K562 (cell line): ENCODE measurements at regions not wholly inside any gene's neighbourhood (a gene's known extent, or its start where the extent isn't known, plus 50 kb on each side); places are given as distances from the start of the nearest gene placed in this dataset.

ENCODE experiments used
- ATAC-seq: fragments of 200-7000 bp; cut with Tn5 transposase; 3 replicates; pipeline ENCODE4 v1.9.1; 2020; ENCODE audit warnings: moderate library complexity
- BruUV-seq: library from RNA; stranded (reverse); fragments of 400-500 nt; replicated peaks from 2 replicates; lab custom pipeline; 2021; lab: Mats Ljungman, UMichigan
- CTCF ChIA-PET: fragments of 300-600 bp; formaldehyde crosslinking; extraction: SDS; loops from one replicate; lab custom pipeline; 2021; ENCODE audit warnings: low intra/inter-chr PET ratio; lab: Yijun Ruan, JAX
- POLR2A ChIA-PET: fragments of 300-600, 350-650 bp; sonication (Branson Sonifier 250); formaldehyde crosslinking; extraction: SDS; loops from one replicate; lab custom pipeline; 2021; ENCODE audit warnings: antibody characterized with exemption, inconsistent platforms; lab: Yijun Ruan, JAX
- DNase-seq, 4 experiments: peaks; one replicate each; pipeline versions ENCODE4 v3.0.0 to v3.0.0-alpha.2; 2011 to 2018; ENCODE audit warnings: low spot score in 3 of 4, mixed read lengths in 3 of 4; ENCODE audit errors: extremely low read depth in 1 of 4
- FAIRE-seq: peaks from 2 replicates; lab custom pipeline; 2011; peaks lifted over from hg19 to GRCh38; lab: Jason Lieb, UNC
- H2AFZ ChIP-seq: 2 replicates; pipeline ENCODE4 v1.6.0; 2011; ENCODE audit warnings: low read depth, low read length, control low read depth, inconsistent platforms
- H3K27ac ChIP-seq: fragments of 200-600 bp; 3 replicates; pipeline ENCODE4 v1.8.0; 2011; ENCODE audit warnings: low read depth, mild to moderate bottlenecking, control low read depth, inconsistent platforms, low read length, moderate library complexity, mixed read lengths; ENCODE audit errors: extremely low read depth
- H3K27me3 ChIP-seq, 2 experiments: fragments of 300-600 bp in 1 of 2; 2 replicates in 1 of 2; 3 replicates in 1 of 2; pipeline versions ENCODE4 v1.6.0 to v1.8.0; 2011; ENCODE audit warnings: inconsistent platforms in 2 of 2, low read length in 2 of 2, mild to moderate bottlenecking in 1 of 2, mixed read lengths in 1 of 2, moderate library complexity in 1 of 2; ENCODE audit not compliant: control insufficient read depth in 2 of 2, insufficient read depth in 2 of 2
- H3K36me3 ChIP-seq: fragments of 300-600 bp; 3 replicates; pipeline ENCODE4 v1.8.0; 2011; ENCODE audit warnings: mild to moderate bottlenecking, low read length, inconsistent platforms; ENCODE audit not compliant: control insufficient read depth, insufficient read depth
- H3K4me1 ChIP-seq, 2 experiments: fragments of 200-600 bp in 1 of 2; replicated peaks in 1 of 2; 2 replicates in 1 of 2; 3 replicates in 1 of 2; pipeline versions ENCODE4 v1.5.1 to v1.8.0; 2011; ENCODE audit warnings: inconsistent platforms in 2 of 2, low read length in 2 of 2, mild to moderate bottlenecking in 1 of 2, mixed read lengths in 1 of 2, moderate library complexity in 1 of 2; ENCODE audit not compliant: control insufficient read depth in 2 of 2, insufficient read depth in 2 of 2
- H3K4me2 ChIP-seq: 2 replicates; pipeline ENCODE4 v1.6.1; 2011; ENCODE audit warnings: low read length, control low read depth, inconsistent platforms, mixed read lengths; ENCODE audit not compliant: insufficient read depth
- H3K4me3 ChIP-seq: fragments of 200-600 bp; sonication (generic), shearing (Covaris generic); 2 replicates; pipeline ENCODE4 v1.5.1; 2016; ENCODE audit warnings: control low read depth, inconsistent platforms
- H3K79me2 ChIP-seq: fragments of 200-600 bp; 3 replicates; pipeline ENCODE4 v1.8.0; 2011; ENCODE audit warnings: low read length, inconsistent platforms; ENCODE audit not compliant: control insufficient read depth, insufficient read depth
- H3K9ac ChIP-seq, 2 experiments: 2 replicates each; pipeline versions ENCODE4 v1.6.0 to v1.6.1; 2011; ENCODE audit warnings: low read depth in 2 of 2, low read length in 2 of 2, control low read depth in 1 of 2, inconsistent platforms in 1 of 2, mild to moderate bottlenecking in 1 of 2, mixed read lengths in 1 of 2; ENCODE audit not compliant: insufficient read depth in 1 of 2
- H3K9me1 ChIP-seq: one replicate; pipeline ENCODE4 v1.6.0; 2011; ENCODE audit warnings: inconsistent platforms, mild to moderate bottlenecking, low read length, moderate library complexity; ENCODE audit not compliant: control insufficient read depth, insufficient read depth
- H3K9me3 ChIP-seq: replicated peaks from 2 replicates; pipeline ENCODE4 v1.5.1; 2011; ENCODE audit warnings: low read depth, low read length, inconsistent platforms; ENCODE audit not compliant: control insufficient read depth, insufficient read depth
- H4K20me1 ChIP-seq: replicated peaks from 2 replicates; pipeline ENCODE4 v1.6.1; 2011; ENCODE audit warnings: low read length, inconsistent platforms, mixed read lengths; ENCODE audit not compliant: control insufficient read depth, insufficient read depth
- CC2D1A ChIP-seq: fragments of 450-650 bp; IDR thresholded peaks from 2 replicates; pipeline ENCODE4 v1.6.1; 2017; ENCODE audit warnings: mild to moderate bottlenecking
- CREB3 ChIP-seq: fragments of 450-650 bp; conservative IDR thresholded peaks from 2 replicates; pipeline ENCODE4 v1.6.1; 2016; ENCODE audit warnings: missing genetic modification characterization, low read depth, mild to moderate bottlenecking, missing compliant biosample characterization, moderate library complexity
- DLX4 ChIP-seq: fragments of 250-450 bp; sonication (Bioruptor Pico); IDR thresholded peaks from 2 replicates; pipeline ENCODE4 v1.6.1; 2021; ENCODE audit warnings: mild to moderate bottlenecking
- MEF2A ChIP-seq: IDR thresholded peaks from 2 replicates; pipeline ENCODE4 v1.6.1; 2011; ENCODE audit warnings: low read depth, mild to moderate bottlenecking, low read length, moderate library complexity; ENCODE audit not compliant: control insufficient read depth
- RBBP5 ChIP-seq: fragments of 200-600 bp; sonication (generic); IDR thresholded peaks from 2 replicates; pipeline ENCODE4 v1.6.1; 2012; ENCODE audit warnings: borderline replicate concordance, mild to moderate bottlenecking, low read length, control low read depth, inconsistent platforms; ENCODE audit not compliant: insufficient read depth, poor library complexity, severe bottlenecking
- SIN3A ChIP-seq, 2 experiments: fragments of 150-350 bp in 1 of 2; IDR thresholded peaks; 2 replicates each; pipeline ENCODE4 v1.6.1; 2011 to 2016; ENCODE audit warnings: borderline replicate concordance in 2 of 2, low read depth in 2 of 2, low read length in 2 of 2, mild to moderate bottlenecking in 2 of 2, moderate library complexity in 2 of 2; ENCODE audit not compliant: control insufficient read depth in 1 of 2
- SPI1 ChIP-seq: IDR thresholded peaks from 2 replicates; pipeline ENCODE4 v1.6.1; 2011; ENCODE audit warnings: low read depth, low read length, control low read depth, borderline replicate concordance
- ZBTB12 ChIP-seq: fragments of 250-450 bp; sonication (Bioruptor Pico); IDR thresholded peaks from 2 replicates; pipeline ENCODE4 v1.4.0; 2020
- ZFPM2 ChIP-seq: fragments of 250-450 bp; sonication (Bioruptor Pico); IDR thresholded peaks from 2 replicates; pipeline ENCODE4 v1.5.1; 2022; ENCODE audit warnings: mild to moderate bottlenecking
- ZFX ChIP-seq: sonication (generic); formaldehyde crosslinking; IDR thresholded peaks from 2 replicates; pipeline ENCODE4 v1.8.0; 2022; ENCODE audit warnings: mild to moderate bottlenecking, missing genetic modification reagents, moderate library complexity
- ZNF197 ChIP-seq: fragments of 200-800 bp; sonication (Bioruptor generic); IDR thresholded peaks from 2 replicates; pipeline ENCODE4 v1.6.1; 2016; ENCODE audit warnings: low read depth, missing genetic modification characterization, missing compliant biosample characterization
- ZNF277 ChIP-seq: fragments of 250-450 bp; sonication (Bioruptor Pico); IDR thresholded peaks from 2 replicates; pipeline ENCODE4 v1.8.0; 2022; ENCODE audit warnings: inconsistent platforms, mild to moderate bottlenecking, moderate library complexity, borderline replicate concordance
- ZNF778 ChIP-seq: fragments of 450-650 bp; formaldehyde crosslinking; IDR thresholded peaks from 2 replicates; pipeline ENCODE4 v1.4.0; 2020; ENCODE audit warnings: mild to moderate bottlenecking, moderate library complexity
- WGBS: fragments of 100-300 bp; shearing (Covaris generic); methylation state at CpG from one replicate; pipeline ENCODE4 v1.1.6; 2016; ENCODE audit warnings: low coverage, mixed read lengths; ENCODE audit not compliant: insufficient coverage; ENCODE audit errors: missing lambda C conversion rate; 5-methylcytosine and 5-hydroxymethylcytosine counted together
- in situ Hi-C: fragments of 300-500 bp; cut with MboI; formaldehyde crosslinking; loops from 4 replicates; pipeline ENCODE4 v1.15.0; 2018; ENCODE audit warnings: inconsistent platforms, mixed read lengths
- intact Hi-C: fragments of 100-400 bp; cut with micrococcal nuclease; formaldehyde crosslinking; loops from 2 replicates; pipeline ENCODE4 v1.14.2; 2022

DNA sequence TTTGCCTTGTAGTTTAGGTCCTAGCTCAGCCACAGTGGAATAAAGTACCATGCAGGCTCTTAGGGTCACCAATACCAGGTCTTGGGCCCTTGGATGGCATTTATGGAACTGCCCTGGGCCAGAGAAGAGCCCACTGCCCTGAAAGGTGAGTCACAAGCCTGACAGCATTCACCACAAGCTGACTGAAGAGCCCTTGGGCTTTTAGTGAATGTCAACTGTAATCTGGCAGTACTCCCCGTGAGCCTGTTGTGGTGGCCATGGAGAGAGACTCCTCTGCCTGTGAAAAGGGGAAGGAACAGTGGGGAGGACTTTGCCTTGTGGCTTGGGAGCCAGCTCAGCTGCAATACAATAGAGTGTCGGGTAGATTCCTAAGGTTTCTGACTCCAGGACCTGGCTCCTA lies 1389.7 kb downstream of the DSC3 start:
- DNase-seq (no peak), ATAC-seq (no peak), FAIRE-seq (no peak)
- H3K4me1 ChIP-seq = no peaks in the 10 kb centered on the region
- no peak for TF ChIP-seq SIN3A (IDR thresholded peaks at IDR 0.05; ENCODE audit: borderline replicate concordance in 2 of 2, control insufficient read depth in 1 of 2, low read depth in 2 of 2, low read length in 2 of 2)
- TF ChIP-seq CREB3 = no peak
- no peak for TF ChIP-seq ZNF277 (CRISPR knock-in tag)
- TF ChIP-seq ZNF778 = no peak
- TF ChIP-seq CC2D1A = no peak
- TF ChIP-seq ZBTB12 (CRISPR knock-in tag) = no peak
- no peak for TF ChIP-seq ZFPM2 (CRISPR knock-in tag)
- TF ChIP-seq SPI1 = no peak
- TF ChIP-seq ZFX = no peak
- TF ChIP-seq ZNF197 (CRISPR knock-in tag) = no peak
- TF ChIP-seq RBBP5 = no peak
- TF ChIP-seq DLX4 (CRISPR knock-in tag) = no peak
- no peak for TF ChIP-seq MEF2A
- intact Hi-C loops (no loop called here), in situ Hi-C loops (no loop called here)
- ChIA-PET CTCF (no interaction called here), POLR2A (no interaction called here)
- no peaks in the 10 kb centered on the region for H3K9me3 ChIP-seq
- no TSS peak for BruUV-seq
- no peaks in the 10 kb centered on the region for H3K27me3 ChIP-seq
- no peak overlapping the region for H3K4me2 ChIP-seq
- H2AFZ ChIP-seq = no peak overlapping the region
- WGBS = 0% methylated on average over 2 of the region's 2 CpGs
- no peak overlapping the region for H3K4me3 ChIP-seq
- H4K20me1 ChIP-seq = no peaks in the 10 kb centered on the region
- H3K36me3 ChIP-seq = no peaks in the 10 kb centered on the region
- H3K27ac ChIP-seq = no peak overlapping the region
- no peaks in the 10 kb centered on the region for H3K79me2 ChIP-seq
- H3K9ac ChIP-seq = no peak overlapping the region
- no peaks in the 10 kb centered on the region for H3K9me1 ChIP-seq
